GM18861 (cell line): ENCODE measurements at regions not wholly inside any gene's neighbourhood (a gene's known extent, or its start where the extent isn't known, plus 50 kb on each side); places are given as distances from the start of the nearest gene placed in this dataset.
A peak's percentile ranks its signal among the peaks of the same experiment; 100 is the strongest.
"Not testable (repeated sequence)": the region's sequence is repeated elsewhere in the genome, so short reads cannot be mapped to it uniquely, and the experiment has no call there.

Experiments used
- ATAC-seq: cut with Tn5 transposase; IDR thresholded peaks from one replicate; pipeline ENCODE4 v1.9.1; 2021; ENCODE audit not compliant: unreplicated experiment

GRCh38 chr5:87188391-87188790 lies 79.3 kb upstream of the RASA1 start:
- no peak for ATAC-seq

DNA sequence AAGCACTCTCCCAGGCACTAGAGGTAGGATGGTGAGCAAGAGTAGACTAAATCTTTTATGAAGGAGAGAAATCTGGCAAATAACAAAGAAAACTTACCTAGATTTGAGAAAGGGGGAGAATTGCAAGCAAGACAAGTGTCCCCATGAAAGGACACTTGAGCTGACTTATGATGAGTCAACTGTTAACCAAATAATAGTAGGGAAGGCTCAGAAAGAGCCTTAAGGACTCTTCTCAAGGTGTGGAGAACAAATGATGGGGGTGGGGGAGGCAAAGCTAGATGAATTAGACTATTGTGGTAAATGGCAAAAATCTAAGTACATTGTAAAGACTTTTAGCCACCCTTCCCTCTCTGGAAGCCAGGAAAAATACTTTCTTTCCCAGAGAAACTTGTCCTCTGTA lies 77.6 kb upstream of the RASA1 start:
- no peak for ATAC-seq

DNA sequence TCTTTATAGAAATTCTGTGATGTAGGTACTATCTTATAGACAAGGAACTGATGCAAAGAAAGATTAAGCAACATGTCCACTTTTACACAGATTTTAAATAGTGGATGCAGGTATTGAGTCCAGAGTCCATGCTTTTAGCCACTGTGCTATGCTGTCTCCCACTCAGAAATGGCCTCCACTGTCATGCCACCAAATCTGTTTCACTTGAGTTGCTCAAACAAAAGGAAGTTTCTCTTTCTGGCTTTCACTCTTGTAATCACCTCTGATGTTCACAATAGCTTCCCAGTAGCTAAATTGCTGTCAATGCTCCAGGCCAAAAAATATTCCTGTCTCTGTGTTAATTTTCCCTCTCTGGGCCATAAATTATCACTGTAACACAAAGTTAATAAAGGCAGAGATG lies 77.0 kb upstream of the RASA1 start:
- peak; percentile 45 for ATAC-seq

GRCh38 chr5:87191645-87192044 lies 76.0 kb upstream of the RASA1 start:
- ATAC-seq: no peak

GRCh38 chr5:87195104-87195591 lies 72.5 kb upstream of the RASA1 start:
- no peak for ATAC-seq

GRCh38 chr5:87195616-87196015 lies 72.1 kb upstream of the RASA1 start:
- ATAC-seq: no peak

GRCh38 chr5:87198010-87198409 lies 69.7 kb upstream of the RASA1 start:
- ATAC-seq: no peak

DNA sequence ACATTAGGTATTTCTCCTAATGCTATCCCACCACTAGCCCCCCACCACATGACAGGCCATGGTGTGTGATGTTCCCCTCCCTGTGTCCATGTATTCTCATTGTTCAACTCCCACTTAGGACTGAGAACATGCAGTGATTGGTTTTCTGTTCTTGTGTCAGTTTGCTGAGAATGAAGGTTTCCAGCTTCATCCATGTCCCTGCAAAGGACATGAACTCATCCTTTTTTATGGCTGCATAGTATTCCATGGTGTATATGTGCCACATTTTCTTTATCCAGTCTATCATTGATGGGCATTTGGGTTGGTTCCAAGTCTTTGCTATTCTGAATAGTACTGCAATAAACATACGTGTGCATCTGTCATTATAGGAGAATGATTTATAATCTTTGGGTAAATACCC lies 68.4 kb upstream of the RASA1 start:
- ATAC-seq: not testable (repeated sequence)

GRCh38 chr5:87199704-87200103 lies 68.0 kb upstream of the RASA1 start:
- ATAC-seq: not testable (repeated sequence)

DNA sequence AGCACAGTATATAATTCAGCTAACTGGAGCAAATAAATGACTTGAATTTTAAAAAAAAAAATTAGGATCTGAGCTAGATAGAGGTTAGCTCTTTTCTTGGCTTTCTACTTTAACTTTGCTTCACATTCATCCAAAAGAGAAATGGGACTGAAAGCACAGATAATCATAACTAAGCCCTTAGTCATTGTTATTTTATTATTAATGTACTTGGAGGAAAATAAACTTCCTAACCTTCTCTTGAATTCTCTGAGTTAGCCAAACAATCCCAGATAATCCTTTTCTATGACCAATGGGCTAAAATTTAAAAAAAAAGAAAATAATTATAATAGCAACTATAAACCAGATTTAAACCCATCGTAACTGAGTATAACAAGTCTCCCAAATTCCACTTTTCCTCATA lies 57.6 kb upstream of the RASA1 start:
- no peak for ATAC-seq

- ATAC-seq: no peak
Measured at GRCh38 chr5:87210743-87211142, 56.9 kb upstream of the RASA1 start.

- no peak for ATAC-seq
Measured at GRCh38 chr5:87211676-87212075, 56.0 kb upstream of the RASA1 start.

DNA sequence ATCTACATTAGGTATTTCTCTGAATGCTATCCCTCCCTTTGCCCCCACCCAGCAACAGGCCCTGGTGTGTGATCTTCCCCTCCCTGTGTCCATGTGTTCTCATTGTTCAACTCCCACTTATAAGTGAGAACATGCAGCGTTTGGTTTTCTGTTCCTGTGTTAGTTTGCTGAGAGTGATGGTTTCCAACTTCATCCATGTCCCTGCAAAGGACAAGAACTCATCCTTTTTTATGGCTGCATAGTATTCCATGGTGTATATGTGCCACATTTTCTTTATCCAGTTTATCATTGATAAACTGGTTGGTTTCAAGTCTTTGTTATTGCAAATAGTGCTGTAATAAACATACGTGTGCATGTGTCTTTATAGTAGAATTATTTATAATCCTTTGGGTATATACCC lies 55.5 kb upstream of the RASA1 start:
- not testable (repeated sequence) for ATAC-seq

DNA sequence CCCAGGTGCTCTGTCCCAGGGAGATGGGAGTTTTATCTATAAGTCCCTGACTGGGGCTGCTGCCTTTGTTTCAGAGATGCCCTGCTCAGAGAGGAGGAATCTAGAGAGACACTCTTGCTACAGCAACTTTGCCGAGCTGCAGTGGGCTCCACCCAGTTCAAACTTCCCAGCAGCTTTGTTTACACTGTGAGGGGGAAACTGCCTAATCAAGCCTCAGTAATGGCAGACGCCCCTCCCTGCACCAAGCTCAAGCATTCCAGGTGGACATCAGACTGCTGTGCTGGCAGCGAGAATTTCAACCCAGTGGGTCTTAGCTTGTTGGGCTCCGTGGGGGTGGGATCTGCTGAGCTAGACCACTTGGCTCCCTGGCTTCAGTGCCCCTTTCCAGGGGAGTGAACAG lies 50.2 kb upstream of the RASA1 start:
- not testable (repeated sequence) for ATAC-seq
